SK-N-SH (cell line): ENCODE measurements at regions not wholly inside any gene's neighbourhood (a gene's known extent, or its start where the extent isn't known, plus 50 kb on each side); places are given as distances from the start of the nearest gene placed in this dataset.
A peak's percentile ranks its signal among the peaks of the same experiment; 100 is the strongest.

Experiments used
- CTCF ChIA-PET: fragments of 300-600, 350-600 bp; formaldehyde crosslinking; extraction: SDS; loops from one replicate; lab custom pipeline; 2021; lab: Yijun Ruan, JAX
- POLR2A ChIA-PET: fragments of 350-600 bp; sonication (Branson Sonifier 250); formaldehyde crosslinking; extraction: SDS; loops from one replicate; lab custom pipeline; 2020; ENCODE audit warnings: antibody characterized with exemption, inconsistent platforms; lab: Yijun Ruan, JAX
- DNase-seq: peaks from one replicate; pipeline ENCODE4 v3.0.0; 2012
- H2AFZ ChIP-seq: fragments of 200-600 bp; sonication (generic); 2 replicates; pipeline ENCODE4 v1.8.1; 2016; ENCODE audit warnings: antibody characterized with exemption, mild to moderate bottlenecking, low read depth
- H3F3A ChIP-seq: fragments of 200-600 bp; sonication (generic); replicated peaks from 2 replicates; pipeline ENCODE3; 2016; ENCODE audit warnings: antibody characterized with exemption, mild to moderate bottlenecking; ENCODE audit not compliant: insufficient read depth
- H3K27ac ChIP-seq, 2 experiments: fragments of 200-500 bp in 1 of 2; fragments of 200-600 bp in 1 of 2; sonication (Bioruptor generic) in 1 of 2; sonication (generic), shearing (Covaris generic) in 1 of 2; 2 replicates each; pipeline versions ENCODE4 v1.5.1 to v1.6.1; 2014 to 2016; ENCODE audit warnings: low read depth in 2 of 2, inconsistent platforms in 1 of 2, low read length in 1 of 2, mild to moderate bottlenecking in 1 of 2, mixed read lengths in 1 of 2
- H3K27me3 ChIP-seq: fragments of 200-600 bp; sonication (generic), shearing (Covaris generic); 2 replicates; pipeline ENCODE4 v1.6.1; 2016; ENCODE audit warnings: mixed run types; ENCODE audit not compliant: insufficient read depth
- H3K36me3 ChIP-seq, 2 experiments: fragments of 200-500 bp in 1 of 2; fragments of 200-600 bp in 1 of 2; sonication (Bioruptor generic) in 1 of 2; sonication (generic) in 1 of 2; replicated peaks in 1 of 2; 2 replicates each; pipeline versions ENCODE3 to v1.5.1; 2014 to 2016; ENCODE audit warnings: low read length in 1 of 2, mild to moderate bottlenecking in 1 of 2; ENCODE audit not compliant: insufficient read depth in 2 of 2, control insufficient read depth in 1 of 2
- H3K4me1 ChIP-seq, 2 experiments: fragments of 200-500 bp in 1 of 2; fragments of 200-600 bp in 1 of 2; sonication (Bioruptor generic) in 1 of 2; sonication (generic), shearing (Covaris generic) in 1 of 2; 2 replicates each; pipeline versions ENCODE4 v1.5.1 to v1.6.1; 2014 to 2016; ENCODE audit warnings: low read depth in 1 of 2, low read length in 1 of 2, mixed run types in 1 of 2; ENCODE audit not compliant: insufficient read depth in 2 of 2, control insufficient read depth in 1 of 2
- H3K4me2 ChIP-seq: fragments of 200-600 bp; sonication (generic), shearing (Covaris generic); 2 replicates; pipeline ENCODE4 v1.6.1; 2017; ENCODE audit warnings: mixed run types
- H3K4me3 ChIP-seq, 2 experiments: fragments of 200-500 bp in 1 of 2; fragments of 200-600 bp in 1 of 2; sonication (Bioruptor generic) in 1 of 2; sonication (generic), shearing (Covaris generic) in 1 of 2; 2 replicates each; pipeline versions ENCODE4 v1.5.1 to v1.8.1; 2014 to 2016; ENCODE audit warnings: low read depth in 2 of 2, inconsistent platforms in 1 of 2, low read length in 1 of 2, mild to moderate bottlenecking in 1 of 2, mixed read lengths in 1 of 2, moderate library complexity in 1 of 2
- H3K79me2 ChIP-seq: fragments of 200-600 bp; sonication (generic); 2 replicates; pipeline ENCODE4 v1.8.1; 2017; ENCODE audit warnings: mild to moderate bottlenecking; ENCODE audit not compliant: insufficient read depth
- H3K9ac ChIP-seq: fragments of 200-600 bp; sonication (generic); 2 replicates; pipeline ENCODE4 v1.6.1; 2017; ENCODE audit warnings: mixed run types
- H3K9me2 ChIP-seq: fragments of 200-600 bp; sonication (generic); 2 replicates; pipeline ENCODE4 v1.6.1; 2017; ENCODE audit warnings: mixed run types
- H3K9me3 ChIP-seq: fragments of 200-600 bp; sonication (generic); 2 replicates; pipeline ENCODE4 v1.6.1; 2017; ENCODE audit warnings: mixed run types, mild to moderate bottlenecking, moderate library complexity
- H4K20me1 ChIP-seq: fragments of 200-600 bp; sonication (generic); 2 replicates; pipeline ENCODE4 v1.6.1; 2017; ENCODE audit warnings: mild to moderate bottlenecking, mixed run types; ENCODE audit not compliant: insufficient read depth
- CHD2 ChIP-seq: fragments of 150-350 bp; IDR thresholded peaks from 2 replicates; pipeline ENCODE4 v1.6.1; 2018; ENCODE audit warnings: low read length; ENCODE audit not compliant: partially characterized antibody
- ELF1 ChIP-seq: IDR thresholded peaks from 2 replicates; pipeline ENCODE4 v1.4.0; 2012
- EZH2phosphoT487 ChIP-seq: fragments of 200-600 bp; sonication (generic); IDR thresholded peaks from 2 replicates; pipeline ENCODE4 v1.6.1; 2017; ENCODE audit warnings: low read depth, mixed run types, mild to moderate bottlenecking, antibody characterized with exemption, moderate library complexity, borderline replicate concordance
- FOXM1 ChIP-seq: IDR thresholded peaks from 2 replicates; pipeline ENCODE4 v1.4.0; 2012; ENCODE audit warnings: low read depth, mild to moderate bottlenecking
- JUND ChIP-seq: IDR thresholded peaks from 2 replicates; pipeline ENCODE4 v1.4.0; 2012
- NFIC ChIP-seq: IDR thresholded peaks from 2 replicates; pipeline ENCODE4 v1.4.0; 2012; ENCODE audit warnings: borderline replicate concordance
- PBX3 ChIP-seq: IDR thresholded peaks from 2 replicates; pipeline ENCODE4; 2012
- POLR2AphosphoS5 ChIP-seq: IDR thresholded peaks from 2 replicates; pipeline ENCODE4 v1.6.1; 2012; ENCODE audit warnings: low read depth, low read length
- RAD21 ChIP-seq: IDR thresholded peaks from 2 replicates; pipeline ENCODE4 v1.6.1; 2012; ENCODE audit warnings: mild to moderate bottlenecking, low read length
- RCOR1 ChIP-seq: fragments of 150-350 bp; IDR thresholded peaks from 2 replicates; pipeline ENCODE4 v1.6.1; 2017; ENCODE audit warnings: antibody characterized with exemption, low read length
- TAF1 ChIP-seq: IDR thresholded peaks from 2 replicates; pipeline ENCODE4 v1.6.1; 2012; ENCODE audit warnings: low read depth, mild to moderate bottlenecking, low read length, moderate library complexity, borderline replicate concordance
- TEAD4 ChIP-seq: IDR thresholded peaks from 2 replicates; pipeline ENCODE4 v1.4.0; 2012; ENCODE audit warnings: mild to moderate bottlenecking, borderline replicate concordance; ENCODE audit not compliant: insufficient read depth
- USF1 ChIP-seq: IDR thresholded peaks from 2 replicates; pipeline ENCODE4 v1.4.0; 2012; ENCODE audit warnings: low read depth, borderline replicate concordance
- YY1 ChIP-seq: IDR thresholded peaks from 2 replicates; pipeline ENCODE4 v1.4.0; 2012; ENCODE audit warnings: low read depth, mild to moderate bottlenecking
- WGBS: methylation state at CpG from one replicate; pipeline ENCODE4 v1.1.6; 2017; ENCODE audit warnings: low lambda C conversion rate; 5-methylcytosine and 5-hydroxymethylcytosine counted together
- TF ChIP-seq, protein P1 (sequence below): fragments of 150-350 bp; IDR thresholded peaks from 2 replicates; pipeline ENCODE4 v1.6.1; 2016; ENCODE audit warnings: mild to moderate bottlenecking, low read depth, low read length
- TF ChIP-seq, protein P2 (sequence below): fragments of 150-350 bp; IDR thresholded peaks from 2 replicates; pipeline ENCODE4 v1.6.1; 2017; ENCODE audit warnings: antibody characterized with exemption, low read length, low read depth, borderline replicate concordance

DNA sequence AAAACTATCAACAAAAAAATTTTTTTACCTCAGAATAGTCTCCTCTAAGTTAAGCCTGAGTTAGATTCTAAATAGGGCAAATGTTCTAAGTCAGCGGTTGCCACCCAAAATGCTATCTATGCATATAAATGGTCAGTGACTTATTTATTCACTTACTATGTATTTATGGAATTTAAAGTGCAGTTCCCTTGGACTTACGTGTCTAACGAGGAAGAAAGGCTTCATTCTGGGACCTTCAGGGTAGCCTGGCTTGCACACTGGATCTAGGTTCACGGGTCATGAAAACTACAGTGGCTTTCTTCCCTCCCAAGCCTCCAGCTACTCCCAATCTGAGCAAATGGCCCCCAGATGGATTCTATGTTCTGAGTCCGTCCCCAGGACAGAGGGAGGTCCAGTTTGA is 77.1 kb downstream of the ARF6 start:
- Histone ChIP-seq H2AFZ (peak overlapping the region; percentile 54; the same call in 1 of the 2 replicates), H3K27me3 (no peaks in the 10 kb centered on the region), H3K9ac (no peak overlapping the region), H3K9me2 (no peaks in the 10 kb centered on the region), H3K4me3 (no peak overlapping the region), H3K79me2 (no peaks in the 10 kb centered on the region), H3F3A (peaks cover 22% of the 10 kb centered on the region), H4K20me1 (no peaks in the 10 kb centered on the region), H3K27ac (peak overlapping the region in 1 of 2 experiments; percentile 67; a peak in 2 of 4 replicates), H3K4me2 (no peak overlapping the region), H3K9me3 (no peaks in the 10 kb centered on the region), H3K36me3 (no peaks in the 10 kb centered on the region), H3K4me1 (peaks cover 26 to 39% of the 10 kb centered on the region in 2 experiments)
- WGBS: 92% methylated on average over 5 of the region's 5 CpGs
- CTCF ChIA-PET: no interaction called here
- POLR2A ChIA-PET: no interaction called here
- DNase-seq: no peak
- TF ChIP-seq RCOR1: no peak
- TF ChIP-seq TEAD4: no peak
- no peak for TF ChIP-seq RAD21
- no peak for TF ChIP-seq POLR2AphosphoS5
- no peak for TF ChIP-seq PBX3
- no peak for TF ChIP-seq JUND
- no peak for TF ChIP-seq TAF1
- no peak for TF ChIP-seq ELF1
- no peak for TF ChIP-seq EZH2phosphoT487
- TF ChIP-seq, protein P1, sequence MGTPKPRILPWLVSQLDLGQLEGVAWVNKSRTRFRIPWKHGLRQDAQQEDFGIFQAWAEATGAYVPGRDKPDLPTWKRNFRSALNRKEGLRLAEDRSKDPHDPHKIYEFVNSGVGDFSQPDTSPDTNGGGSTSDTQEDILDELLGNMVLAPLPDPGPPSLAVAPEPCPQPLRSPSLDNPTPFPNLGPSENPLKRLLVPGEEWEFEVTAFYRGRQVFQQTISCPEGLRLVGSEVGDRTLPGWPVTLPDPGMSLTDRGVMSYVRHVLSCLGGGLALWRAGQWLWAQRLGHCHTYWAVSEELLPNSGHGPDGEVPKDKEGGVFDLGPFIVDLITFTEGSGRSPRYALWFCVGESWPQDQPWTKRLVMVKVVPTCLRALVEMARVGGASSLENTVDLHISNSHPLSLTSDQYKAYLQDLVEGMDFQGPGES: no peak
- TF ChIP-seq, protein P2, sequence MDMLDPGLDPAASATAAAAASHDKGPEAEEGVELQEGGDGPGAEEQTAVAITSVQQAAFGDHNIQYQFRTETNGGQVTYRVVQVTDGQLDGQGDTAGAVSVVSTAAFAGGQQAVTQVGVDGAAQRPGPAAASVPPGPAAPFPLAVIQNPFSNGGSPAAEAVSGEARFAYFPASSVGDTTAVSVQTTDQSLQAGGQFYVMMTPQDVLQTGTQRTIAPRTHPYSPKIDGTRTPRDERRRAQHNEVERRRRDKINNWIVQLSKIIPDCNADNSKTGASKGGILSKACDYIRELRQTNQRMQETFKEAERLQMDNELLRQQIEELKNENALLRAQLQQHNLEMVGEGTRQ: no peak
- no peak for TF ChIP-seq USF1
- no peak for TF ChIP-seq CHD2

DNA sequence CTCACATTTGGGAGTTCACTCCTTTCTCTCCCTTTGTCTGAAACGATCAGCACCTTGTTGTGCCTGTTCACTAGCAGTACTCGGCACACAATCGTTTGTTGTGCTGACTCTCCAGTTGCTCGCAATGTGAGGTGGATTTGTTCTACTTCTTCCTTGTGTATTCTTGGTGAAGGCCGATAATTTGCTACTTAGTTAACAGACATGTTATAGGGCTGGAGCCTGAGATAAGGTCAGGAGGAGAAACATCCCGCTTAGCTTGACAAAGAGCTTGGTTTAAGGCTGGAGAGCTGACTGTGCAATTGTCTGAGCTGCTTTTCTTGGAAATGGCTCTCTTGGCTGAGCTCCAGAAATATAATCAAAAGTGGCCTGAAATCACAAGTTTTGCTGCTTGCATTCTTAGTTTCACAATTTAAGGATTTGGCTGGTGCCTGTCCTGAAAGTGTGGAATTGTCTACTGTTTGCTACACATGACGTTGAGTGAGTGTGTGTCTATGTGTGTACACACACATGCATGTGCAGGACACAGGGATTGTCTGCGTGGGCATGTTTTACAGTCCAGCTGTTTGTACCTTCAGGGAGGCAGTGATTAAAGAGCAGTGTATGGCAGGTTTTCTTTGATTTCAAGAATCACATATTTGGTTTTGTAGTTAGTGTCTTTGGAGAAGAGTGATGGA is 77.7 kb downstream of the ARF6 start:
- TF ChIP-seq FOXM1 (no peak), ELF1 (no peak), NFIC (peak; percentile 76), YY1 (no peak), RAD21 (0 out of 2 replicates have a peak, but pooled peaks have one; percentile 0)
- ChIA-PET CTCF (interaction anchor here (0.9 to 1.0 kb wide), 2 partner anchors 10 to 16 kb away, joined by 3 read pairs; no protein-coding TSS in a partner anchor), POLR2A (no interaction called here)
- Histone ChIP-seq H3F3A (peaks cover 29% of the 10 kb centered on the region), H3K27me3 (no peaks in the 10 kb centered on the region), H3K27ac (peak overlapping the region in 1 of 2 experiments; percentile 67; a peak in 2 of 4 replicates), H3K79me2 (no peaks in the 10 kb centered on the region), H3K4me1 (peaks cover 26 to 41% of the 10 kb centered on the region in 2 experiments), H4K20me1 (no peaks in the 10 kb centered on the region), H3K9me3 (no peaks in the 10 kb centered on the region), H3K4me2 (peak overlapping the region; percentile 13; the same call in 1 of the 2 replicates), H3K9me2 (no peaks in the 10 kb centered on the region), H3K4me3 (no peak overlapping the region), H3K9ac (no peak overlapping the region), H2AFZ (peak overlapping the region; percentile 54; the same call in 1 of the 2 replicates), H3K36me3 (no peaks in the 10 kb centered on the region)
- no peak for DNase-seq
- WGBS: 75% methylated on average over 8 of the region's 8 CpGs
